ENCODE measurements at regions not wholly inside any gene's neighbourhood (a gene's known extent, or its start where the extent isn't known, plus 50 kb on each side); places are given as distances from the start of the nearest gene placed in this dataset.

DNA sequence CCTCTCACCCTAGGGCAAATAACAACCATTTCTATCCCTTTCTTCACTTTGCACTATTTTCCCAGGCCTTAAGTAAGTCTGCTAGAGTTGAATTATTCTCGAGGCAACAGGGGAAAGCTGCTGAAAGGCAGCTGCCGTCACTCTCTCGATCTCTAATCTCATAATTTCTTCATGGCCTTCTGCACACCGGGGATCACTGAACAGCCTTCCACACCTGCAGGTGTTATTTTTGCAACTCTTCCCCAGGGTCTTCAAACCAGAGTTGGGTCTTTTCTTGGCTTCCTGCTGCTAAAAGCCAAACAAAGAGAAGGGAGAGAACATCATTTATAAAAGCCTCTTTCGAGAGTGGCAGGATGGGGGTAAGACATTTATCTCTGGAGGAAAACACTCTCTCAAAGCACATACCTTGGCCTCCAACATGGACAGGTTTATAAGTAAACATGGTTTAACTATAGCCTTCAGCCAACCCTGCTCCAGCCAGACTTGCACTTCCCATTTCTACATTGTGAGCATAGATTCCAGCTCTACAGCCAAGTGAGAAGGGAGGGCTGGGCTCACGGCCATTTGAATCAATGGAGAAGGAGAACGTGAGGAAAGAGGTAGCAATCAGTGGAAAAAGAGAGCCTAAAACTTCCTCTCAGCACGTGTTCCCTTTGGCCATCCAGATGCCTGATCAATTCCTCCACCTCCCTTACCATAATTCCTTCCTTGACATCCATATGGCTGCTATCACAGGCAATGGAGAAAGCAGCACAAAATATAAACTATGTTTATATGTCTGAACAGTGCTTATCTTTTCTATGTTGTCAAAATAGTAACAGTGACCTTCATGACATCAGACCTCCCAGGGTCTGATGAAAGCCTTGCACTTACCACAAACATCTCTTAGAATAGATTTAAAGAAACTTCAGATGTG, 464.9 kb downstream of the TLE1 start:
- DNase-seq (ENCODE audit: extremely low read depth, low read depth), result no peak

DNA sequence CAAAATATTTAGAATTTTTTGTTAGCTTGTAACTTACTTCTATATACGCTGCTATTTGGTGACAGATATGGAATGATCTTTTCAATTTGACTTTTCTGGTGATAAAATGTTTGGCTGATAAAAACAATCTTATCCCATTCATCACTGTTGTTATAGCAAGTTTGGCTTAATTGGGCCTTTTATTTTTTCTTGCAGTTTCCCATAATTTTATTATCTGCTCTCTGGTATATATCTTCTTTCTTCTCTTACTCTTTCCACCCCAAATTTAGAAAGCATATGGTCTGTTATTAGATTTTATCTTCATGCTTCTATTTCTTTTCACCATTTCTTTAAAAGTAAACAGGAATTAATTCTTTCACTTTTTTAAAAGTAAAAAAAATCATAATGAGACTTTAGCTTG, 474.4 kb downstream of the TLE1 start:
- no peak for DNase-seq (ENCODE audit: extremely low read depth, low read depth)

- no peak for DNase-seq (ENCODE audit: extremely low read depth, low read depth)
Observed at GRCh38 chr9:81213456-81213855, 475.9 kb downstream of the TLE1 start.

DNA sequence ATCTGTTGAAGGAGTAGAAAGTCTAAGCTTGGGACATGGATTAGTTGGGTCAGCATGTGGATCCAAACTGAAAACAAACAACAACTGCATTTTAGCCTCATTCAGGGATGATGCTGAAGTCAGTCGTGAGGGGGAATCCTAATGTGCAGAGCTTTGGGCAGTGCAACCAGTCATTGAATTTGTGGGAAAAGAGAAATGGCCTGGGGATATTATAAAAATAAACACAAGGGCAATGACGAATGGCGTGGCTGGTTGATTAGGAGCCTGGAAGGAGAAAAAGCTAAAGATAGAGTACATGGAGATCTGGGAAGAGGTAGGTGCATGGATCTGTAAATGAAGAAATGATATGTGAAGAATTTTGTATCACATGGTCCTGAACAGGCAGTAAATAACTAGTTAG, 477.6 kb downstream of the TLE1 start:
- no peak for DNase-seq (ENCODE audit: extremely low read depth, low read depth)

- no peak for DNase-seq (ENCODE audit: extremely low read depth, low read depth)
Observed at GRCh38 chr9:81207651-81208050, 481.7 kb downstream of the TLE1 start.

GRCh38 chr9:81202292-81202691, 487.1 kb downstream of the TLE1 start:
- no peak for DNase-seq (ENCODE audit: extremely low read depth, low read depth)

DNA sequence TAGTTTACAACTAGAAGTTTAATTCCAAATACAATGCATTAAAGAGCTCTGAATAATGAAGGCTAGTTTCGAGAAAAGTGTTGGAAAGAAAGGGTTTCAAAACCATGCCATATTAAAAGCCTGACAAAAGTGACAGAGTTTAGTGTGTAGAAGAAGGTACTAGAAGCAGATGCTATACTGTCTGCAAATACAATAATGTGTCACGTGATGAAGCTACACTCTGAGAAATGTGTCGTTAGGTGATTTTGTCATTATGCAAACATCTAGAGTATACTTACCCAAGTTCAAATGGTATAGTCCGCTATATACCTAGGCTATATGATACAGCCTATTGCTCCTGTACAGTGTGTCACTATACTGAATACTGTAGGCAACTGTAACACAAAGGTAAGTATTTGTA, 494.1 kb downstream of the TLE1 start:
- no peak for DNase-seq (ENCODE audit: extremely low read depth, low read depth)

DNA sequence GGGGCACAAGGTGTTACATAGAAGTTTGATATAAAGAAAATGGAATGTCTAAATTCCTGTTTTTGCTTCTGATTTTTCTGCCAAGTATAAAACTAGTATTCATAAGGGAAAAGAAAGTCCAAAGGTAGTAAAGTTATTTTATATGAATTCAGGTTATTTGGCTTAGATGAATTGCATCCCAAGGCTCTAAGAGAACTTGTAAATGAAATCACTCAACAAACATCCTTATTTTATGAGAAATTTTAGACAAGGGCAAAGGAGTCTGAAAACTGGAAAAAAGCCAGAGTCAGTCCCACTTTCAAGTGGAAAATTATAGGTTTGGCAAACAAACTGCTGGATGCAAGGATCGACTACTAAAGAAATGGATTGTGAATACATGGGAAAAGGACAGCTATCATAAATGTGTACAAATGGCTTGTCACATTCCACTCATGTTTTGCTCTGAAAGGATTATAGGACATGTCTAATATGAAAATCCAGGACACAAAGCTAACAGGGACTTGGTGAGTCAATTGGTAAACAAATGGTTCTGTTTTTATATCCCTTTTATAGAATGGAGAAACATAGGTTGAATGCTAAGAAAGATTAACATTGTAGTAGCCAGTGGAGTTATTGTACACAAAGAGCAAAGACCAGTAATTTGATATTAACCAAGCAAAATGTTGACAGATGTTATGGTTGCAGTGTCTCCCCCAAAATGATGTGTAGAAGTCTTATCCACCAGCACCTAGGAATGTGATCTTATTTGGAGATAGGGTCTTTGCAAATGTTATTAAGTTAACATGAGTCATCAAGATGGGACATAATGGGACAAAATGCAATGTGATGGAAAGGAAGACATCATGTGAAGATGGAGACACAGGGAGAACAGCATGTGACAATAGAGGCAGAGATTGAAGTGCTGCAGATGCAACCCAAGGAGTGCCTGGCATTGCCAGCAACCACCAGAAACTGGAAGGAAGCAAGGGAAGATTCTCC, 495.7 kb downstream of the TLE1 start:
- DNase-seq (ENCODE audit: extremely low read depth, low read depth), result no peak

DNA sequence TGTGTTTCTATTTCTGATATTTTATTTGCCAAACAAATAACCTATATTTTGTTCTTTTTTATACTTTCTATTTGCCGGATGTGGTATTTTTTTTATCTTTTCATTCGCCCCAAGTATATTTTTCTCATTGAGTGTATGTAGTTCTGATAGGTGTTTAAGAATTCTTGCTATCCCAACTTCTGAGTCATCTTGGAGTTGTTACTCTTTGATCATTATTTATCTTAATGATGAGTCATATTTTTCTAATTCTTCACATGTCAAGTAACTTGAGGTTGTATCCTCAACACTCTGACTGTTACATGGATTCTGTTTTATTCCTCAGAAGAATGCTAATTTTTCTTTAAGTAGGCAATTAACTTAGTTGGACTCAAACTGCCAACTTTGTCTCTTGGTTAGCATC, 498.1 kb downstream of the TLE1 start:
- DNase-seq (ENCODE audit: extremely low read depth, low read depth), result no peak

DNA sequence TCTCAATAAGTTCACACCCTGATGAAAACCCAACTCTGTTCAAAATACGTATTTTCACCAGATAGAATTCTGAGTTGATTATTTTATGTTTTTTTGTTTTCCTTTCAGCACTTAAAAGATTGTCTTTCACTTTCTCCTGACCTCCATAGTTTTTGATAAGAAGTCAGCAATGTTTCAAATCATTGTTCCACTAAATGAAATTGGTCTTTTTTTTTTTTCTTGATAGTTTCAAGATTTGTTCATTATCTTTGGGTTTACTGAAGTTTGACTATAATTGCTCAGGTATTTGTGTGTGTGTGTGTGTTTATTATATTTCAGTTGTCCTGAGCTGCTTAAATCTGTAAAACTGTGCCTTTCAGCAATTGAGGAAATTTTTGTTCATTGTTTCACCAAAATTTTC, 498.7 kb downstream of the TLE1 start:
- no peak for DNase-seq (ENCODE audit: extremely low read depth, low read depth)

DNA sequence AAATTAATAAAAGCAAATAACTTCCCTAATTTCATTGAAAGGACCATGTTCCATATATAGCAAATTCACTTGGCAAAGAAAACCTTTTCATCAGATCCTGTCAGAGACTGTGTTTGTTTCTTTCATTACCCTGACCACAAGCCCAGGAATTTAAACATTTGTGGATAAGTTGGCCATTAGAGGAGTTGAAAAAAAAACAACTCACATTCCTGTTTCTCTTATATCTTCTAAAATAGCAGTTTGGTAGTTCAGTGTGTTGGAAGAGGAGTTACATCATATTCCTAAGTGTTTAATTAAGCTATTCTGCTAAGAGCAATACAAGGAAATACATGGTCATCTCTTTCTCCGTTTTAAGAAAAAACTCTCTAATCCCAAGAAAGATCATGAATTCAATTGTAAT, 505.6 kb downstream of the TLE1 start:
- DNase-seq (ENCODE audit: extremely low read depth, low read depth), result no peak

DNA sequence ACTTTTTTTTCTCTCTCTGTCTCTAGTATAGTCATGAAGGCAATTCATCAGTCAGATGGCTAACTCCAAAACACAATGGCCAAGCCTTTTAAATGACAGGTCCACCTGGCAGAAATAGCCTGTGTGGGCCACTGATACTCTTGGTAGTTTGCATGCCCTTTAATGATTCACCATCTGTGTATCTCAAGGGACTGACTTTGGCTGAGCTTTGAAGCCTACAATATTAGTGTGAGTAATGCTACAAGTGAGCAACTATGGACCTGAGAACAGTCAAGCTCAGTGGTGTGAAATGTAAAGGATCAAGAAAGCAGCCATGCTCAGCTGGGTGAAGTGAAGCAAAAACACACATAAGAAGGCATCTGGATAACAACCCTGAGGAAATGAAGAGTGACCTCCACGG, 506.9 kb downstream of the TLE1 start:
- no peak for DNase-seq (ENCODE audit: extremely low read depth, low read depth)

DNA sequence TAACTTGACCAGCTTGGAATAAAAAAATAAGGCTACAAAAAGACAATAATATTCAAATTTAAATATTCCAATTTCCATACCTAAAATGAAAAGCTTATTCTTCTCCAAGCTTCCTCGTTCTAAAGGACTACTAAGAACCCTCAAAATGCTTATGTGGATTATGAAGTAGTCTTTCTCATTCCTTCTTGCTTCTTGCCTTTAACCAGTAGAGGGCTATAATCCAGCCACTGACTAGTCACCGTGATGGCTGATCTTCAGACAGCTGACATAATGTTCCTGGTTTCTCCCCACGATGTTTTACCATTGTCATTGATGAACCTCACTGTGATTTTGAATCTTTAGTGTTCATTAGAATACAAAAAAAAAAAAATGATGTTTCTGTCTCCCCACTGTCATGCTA, 515.3 kb downstream of the TLE1 start:
- DNase-seq (ENCODE audit: extremely low read depth, low read depth), result no peak

DNA sequence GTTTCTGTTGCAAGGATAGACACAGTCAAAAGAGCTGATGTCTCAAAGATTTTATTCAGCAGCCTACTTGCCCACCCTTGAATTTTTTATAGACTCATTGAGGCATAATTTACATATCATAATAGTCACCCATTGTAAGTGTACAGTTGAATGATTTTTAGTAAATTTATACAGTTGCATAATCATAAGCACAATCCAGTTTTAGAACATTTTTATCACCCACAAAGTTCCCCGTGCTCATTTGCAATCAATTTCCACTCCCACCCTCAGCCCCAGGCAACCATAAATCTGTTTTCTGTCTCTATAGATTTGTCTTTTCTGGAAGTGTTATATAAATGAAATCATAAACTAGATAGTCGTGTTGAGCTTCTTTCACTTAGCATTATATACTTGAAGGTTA, 517.7 kb downstream of the TLE1 start:
- no peak for DNase-seq (ENCODE audit: extremely low read depth, low read depth)

DNA sequence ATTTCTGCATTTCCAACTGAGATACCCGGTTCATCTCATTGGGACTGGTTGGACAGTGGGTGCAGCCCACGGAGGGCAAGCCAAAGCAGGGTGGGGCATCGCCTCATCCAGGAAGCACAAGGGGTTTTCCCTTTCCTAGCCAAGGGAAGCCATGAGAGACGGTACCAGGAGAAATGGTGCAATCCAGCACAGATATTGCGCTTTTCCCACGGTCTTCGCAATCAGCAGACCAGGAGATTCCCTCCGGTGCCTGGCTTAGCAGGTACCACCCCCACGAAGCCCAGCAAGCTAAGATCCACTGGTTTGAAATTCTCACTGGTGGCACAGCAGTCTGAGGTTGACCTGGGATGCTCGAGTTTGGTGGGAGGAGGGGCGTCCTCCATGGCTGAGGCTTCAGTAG, 527.0 kb downstream of the TLE1 start:
- no peak for DNase-seq (ENCODE audit: extremely low read depth, low read depth)

DNA sequence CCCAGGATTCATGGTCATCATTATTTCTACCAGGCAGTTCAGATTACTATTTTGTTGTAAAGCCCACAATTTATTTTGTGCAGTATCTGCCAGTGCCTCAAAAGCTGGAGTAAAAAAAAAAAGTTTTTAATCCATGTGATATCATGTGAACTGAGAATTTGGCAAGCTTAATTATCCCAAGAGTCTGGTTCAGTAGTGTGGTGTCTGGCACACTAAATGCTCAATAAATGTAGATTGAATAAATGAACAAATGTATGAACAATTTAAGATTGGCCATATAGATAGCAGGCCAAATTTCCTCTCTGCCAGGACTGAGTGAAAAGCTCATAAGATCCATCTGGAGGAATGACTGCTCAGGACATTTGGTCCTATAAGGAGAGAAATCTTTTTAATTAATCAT, 533.0 kb downstream of the TLE1 start:
- no peak for DNase-seq (ENCODE audit: extremely low read depth, low read depth)

- no peak for DNase-seq (ENCODE audit: extremely low read depth, low read depth)
Observed at GRCh38 chr9:81150016-81150625, 539.2 kb downstream of the TLE1 start.

DNA sequence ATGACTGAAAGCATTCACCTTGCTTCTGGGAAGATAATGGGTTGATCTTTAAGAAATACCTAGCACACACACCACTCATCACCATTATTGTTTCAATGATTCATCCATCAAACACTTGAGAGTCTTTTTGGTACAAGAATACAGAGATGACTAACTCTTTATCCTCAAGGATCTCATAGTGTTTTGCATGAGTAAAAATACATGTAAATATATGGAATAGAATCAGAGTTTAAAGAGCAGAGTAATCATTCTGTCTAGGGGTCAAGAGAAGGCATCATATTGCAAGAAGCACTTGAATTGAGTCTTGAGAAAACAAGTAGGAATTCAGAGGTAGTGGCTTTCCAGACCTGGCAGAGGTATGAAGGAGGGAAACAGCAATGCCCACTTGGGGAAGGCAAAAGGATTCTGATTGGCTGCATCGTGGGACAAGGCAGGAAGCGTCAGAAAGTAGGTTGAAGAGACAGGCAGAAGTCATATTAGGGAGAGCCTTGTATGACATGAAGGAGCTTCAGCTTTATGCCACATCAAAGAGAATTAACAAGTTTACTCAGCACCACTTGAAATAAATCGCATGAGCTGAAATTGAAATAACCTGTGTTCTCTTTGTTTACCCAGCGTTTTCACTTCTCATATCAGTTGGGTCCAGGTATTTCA, 542.5 kb downstream of the TLE1 start:
- DNase-seq (ENCODE audit: extremely low read depth, low read depth), result no peak

DNA sequence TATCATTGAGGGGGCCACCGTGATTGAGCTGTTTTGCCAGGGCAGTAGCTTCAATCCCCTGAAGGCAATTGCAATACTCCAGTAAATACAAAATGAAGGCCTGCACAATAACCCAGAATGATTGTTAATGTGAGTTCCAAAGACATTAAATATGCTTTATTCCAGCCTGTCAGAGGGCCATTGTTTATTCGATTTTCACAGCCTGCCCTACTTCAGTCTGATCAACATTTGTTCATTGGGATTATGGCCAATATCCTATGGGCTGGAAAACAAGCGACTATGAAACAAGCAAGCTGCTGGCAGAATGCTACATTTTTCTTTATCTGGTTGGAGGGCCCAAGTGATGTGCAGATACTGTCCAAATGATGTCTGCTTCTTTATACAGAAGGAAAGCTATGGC, 543.1 kb downstream of the TLE1 start:
- DNase-seq (ENCODE audit: extremely low read depth, low read depth), result no peak

- no peak for DNase-seq (ENCODE audit: extremely low read depth, low read depth)
Observed at GRCh38 chr9:81145331-81145963, 543.9 kb downstream of the TLE1 start.
